Nephron (organoid): ENCODE measurements at regions not wholly inside any gene's neighbourhood (a gene's known extent, or its start where the extent isn't known, plus 50 kb on each side); places are given as distances from the start of the nearest gene placed in this dataset.

Source experiments
- H3K27ac Mint-ChIP-seq, 3 experiments: 2 replicates each; pipeline ENCODE4 v1.8.0; 2020; ENCODE audit warnings: mixed read lengths in 3 of 3, mild to moderate bottlenecking in 2 of 3, moderate library complexity in 1 of 3
- H3K27me3 Mint-ChIP-seq: 2 replicates; pipeline ENCODE4 v1.8.0; 2021; ENCODE audit warnings: low read depth, mild to moderate bottlenecking, moderate library complexity, mixed read lengths
- H3K36me3 Mint-ChIP-seq: 2 replicates; pipeline ENCODE4 v1.8.0; 2020; ENCODE audit warnings: low read depth, mixed read lengths
- H3K4me1 Mint-ChIP-seq: 2 replicates; pipeline ENCODE4 v1.8.0; 2020; ENCODE audit warnings: mixed read lengths
- H3K4me3 Mint-ChIP-seq, 3 experiments: 2 replicates each; pipeline ENCODE4 v1.8.0; 2020; ENCODE audit warnings: mild to moderate bottlenecking in 3 of 3, mixed read lengths in 3 of 3, moderate library complexity in 2 of 3
- H3K9me3 Mint-ChIP-seq: 2 replicates; pipeline ENCODE4 v1.8.0; 2020; ENCODE audit warnings: mixed read lengths
- CTCF ChIP-seq, 3 experiments: fragments of 200-600 bp; sonication (generic); IDR thresholded peaks; one replicate each; pipeline ENCODE4 v1.5.0; 2021; ENCODE audit warnings: antibody characterized with exemption in 3 of 3; ENCODE audit not compliant: unreplicated experiment in 3 of 3

GRCh38 chr10:62459500-62459899, 85.3 kb downstream of the ZNF365 start:
- no peaks in the 10 kb centered on the region for H3K9me3 Mint-ChIP-seq
- TF ChIP-seq CTCF (IDR thresholded peaks at IDR 0.05; ENCODE audit: unreplicated experiment in 3 of 3), result no peak
- peak overlapping the region; percentile 33 to 93 (median 75) for H3K27ac Mint-ChIP-seq
- peaks cover 24% of the 10 kb centered on the region for H3K4me1 Mint-ChIP-seq
- no peak overlapping the region for H3K4me3 Mint-ChIP-seq
- no peaks in the 10 kb centered on the region for H3K27me3 Mint-ChIP-seq
- H3K36me3 Mint-ChIP-seq, result no peaks in the 10 kb centered on the region

- Mint-ChIP-seq H3K4me3 (no peak overlapping the region), H3K9me3 (no peaks in the 10 kb centered on the region), H3K27me3 (no peaks in the 10 kb centered on the region), H3K4me1 (peaks cover 19% of the 10 kb centered on the region), H3K27ac (no peak overlapping the region), H3K36me3 (no peaks in the 10 kb centered on the region)
- TF ChIP-seq CTCF (IDR thresholded peaks at IDR 0.05; ENCODE audit: unreplicated experiment in 3 of 3), result no peak
These were observed 86.2 kb downstream of the ZNF365 start for GRCh38 chr10:62460393-62460792.

- Mint-ChIP-seq H3K36me3 (no peaks in the 10 kb centered on the region), H3K9me3 (no peaks in the 10 kb centered on the region), H3K4me1 (peaks cover 18% of the 10 kb centered on the region), H3K27ac (no peak overlapping the region), H3K27me3 (no peaks in the 10 kb centered on the region), H3K4me3 (no peak overlapping the region)
- no peak for TF ChIP-seq CTCF (IDR thresholded peaks at IDR 0.05; ENCODE audit: unreplicated experiment in 3 of 3)
These were observed 87.0 kb downstream of the ZNF365 start for GRCh38 chr10:62461120-62461519.

- TF ChIP-seq CTCF (IDR thresholded peaks at IDR 0.05; ENCODE audit: unreplicated experiment in 3 of 3), result no peak
- H3K36me3 Mint-ChIP-seq, result no peaks in the 10 kb centered on the region
These were observed 88.3 kb downstream of the ZNF365 start for GRCh38 chr10:62462461-62462860.

GRCh38 chr10:62463364-62463763, 89.2 kb downstream of the ZNF365 start:
- H3K36me3 Mint-ChIP-seq, result no peaks in the 10 kb centered on the region
- no peak overlapping the region for H3K4me3 Mint-ChIP-seq
- H3K27ac Mint-ChIP-seq, result no peak overlapping the region
- H3K27me3 Mint-ChIP-seq, result no peaks in the 10 kb centered on the region
- peaks cover 7% of the 10 kb centered on the region for H3K4me1 Mint-ChIP-seq
- TF ChIP-seq CTCF (IDR thresholded peaks at IDR 0.05; ENCODE audit: unreplicated experiment in 3 of 3), result no peak
- no peaks in the 10 kb centered on the region for H3K9me3 Mint-ChIP-seq

More at GRCh38 chr10:62462461-62462860, 88.3 kb downstream of the ZNF365 start:
- Mint-ChIP-seq H3K4me1 (peaks cover 7% of the 10 kb centered on the region), H3K9me3 (no peaks in the 10 kb centered on the region), H3K27me3 (no peaks in the 10 kb centered on the region), H3K27ac (no peak overlapping the region), H3K4me3 (no peak overlapping the region)

GRCh38 chr10:62464308-62464707, 90.1 kb downstream of the ZNF365 start:
- Mint-ChIP-seq H3K4me1 (peaks cover 1% of the 10 kb centered on the region), H3K4me3 (no peak overlapping the region), H3K27me3 (no peaks in the 10 kb centered on the region), H3K9me3 (no peaks in the 10 kb centered on the region), H3K36me3 (no peaks in the 10 kb centered on the region), H3K27ac (no peak overlapping the region)
- TF ChIP-seq CTCF (IDR thresholded peaks at IDR 0.05; ENCODE audit: unreplicated experiment in 3 of 3), result no peak
